Peyer's patch (tissue), 4 donors: ENCODE measurements at regions not wholly inside any gene's neighbourhood (a gene's known extent, or its start where the extent isn't known, plus 50 kb on each side); places are given as distances from the start of the nearest gene placed in this dataset.

ENCODE experiments used
- POLR2A ChIP-seq, 2 donors: fragments of 450-650 bp; IDR thresholded peaks; one replicate each; pipeline ENCODE4 v1.5.1; 2017; ENCODE audit warnings: antibody characterized with exemption in 2 of 2, mild to moderate bottlenecking in 2 of 2, moderate library complexity in 2 of 2
- TF ChIP-seq, protein P1 (sequence below), 6 experiments: fragments of 450-650 bp in 4 of 6; fragments of 200-600 bp in 2 of 6; sonication (generic) in 1 of 6; IDR thresholded peaks; one replicate each; pipeline ENCODE4 v1.5.1; 2017 to 2019; ENCODE audit warnings: antibody characterized with exemption in 6 of 6, mild to moderate bottlenecking in 3 of 6, moderate library complexity in 1 of 6

DNA sequence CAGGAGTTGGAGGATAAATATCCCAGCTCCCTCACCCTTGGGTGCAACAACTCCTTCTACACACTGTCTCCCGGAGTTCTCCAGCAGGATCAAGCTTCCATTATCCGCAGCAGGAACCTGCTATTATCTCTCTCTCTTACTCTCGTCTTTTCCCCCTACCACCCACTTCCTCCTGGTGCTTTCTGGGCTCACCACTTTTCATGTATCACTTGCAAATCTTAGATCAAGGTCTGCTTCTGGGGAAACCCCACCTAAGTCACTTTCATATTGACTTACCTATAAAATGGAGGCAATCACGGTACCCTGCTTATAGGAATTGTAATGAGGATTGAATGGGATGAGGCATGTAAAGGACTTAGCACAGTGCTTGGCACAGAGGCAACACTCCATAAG is 589.5 kb downstream of the BCOR start:
- no peak for TF ChIP-seq POLR2A (IDR thresholded peaks at IDR 0.05)
- TF ChIP-seq, protein P1, sequence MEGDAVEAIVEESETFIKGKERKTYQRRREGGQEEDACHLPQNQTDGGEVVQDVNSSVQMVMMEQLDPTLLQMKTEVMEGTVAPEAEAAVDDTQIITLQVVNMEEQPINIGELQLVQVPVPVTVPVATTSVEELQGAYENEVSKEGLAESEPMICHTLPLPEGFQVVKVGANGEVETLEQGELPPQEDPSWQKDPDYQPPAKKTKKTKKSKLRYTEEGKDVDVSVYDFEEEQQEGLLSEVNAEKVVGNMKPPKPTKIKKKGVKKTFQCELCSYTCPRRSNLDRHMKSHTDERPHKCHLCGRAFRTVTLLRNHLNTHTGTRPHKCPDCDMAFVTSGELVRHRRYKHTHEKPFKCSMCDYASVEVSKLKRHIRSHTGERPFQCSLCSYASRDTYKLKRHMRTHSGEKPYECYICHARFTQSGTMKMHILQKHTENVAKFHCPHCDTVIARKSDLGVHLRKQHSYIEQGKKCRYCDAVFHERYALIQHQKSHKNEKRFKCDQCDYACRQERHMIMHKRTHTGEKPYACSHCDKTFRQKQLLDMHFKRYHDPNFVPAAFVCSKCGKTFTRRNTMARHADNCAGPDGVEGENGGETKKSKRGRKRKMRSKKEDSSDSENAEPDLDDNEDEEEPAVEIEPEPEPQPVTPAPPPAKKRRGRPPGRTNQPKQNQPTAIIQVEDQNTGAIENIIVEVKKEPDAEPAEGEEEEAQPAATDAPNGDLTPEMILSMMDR (IDR thresholded peaks at IDR 0.05) = no peak
